GM21381 (cell line): ENCODE measurements at regions not wholly inside any gene's neighbourhood (a gene's known extent, or its start where the extent isn't known, plus 50 kb on each side); places are given as distances from the start of the nearest gene placed in this dataset.

Experiments used
- ATAC-seq: cut with Tn5 transposase; IDR thresholded peaks from one replicate; pipeline ENCODE4 v1.9.1; 2021; ENCODE audit warnings: mild to moderate bottlenecking, moderate library complexity; ENCODE audit not compliant: unreplicated experiment

DNA sequence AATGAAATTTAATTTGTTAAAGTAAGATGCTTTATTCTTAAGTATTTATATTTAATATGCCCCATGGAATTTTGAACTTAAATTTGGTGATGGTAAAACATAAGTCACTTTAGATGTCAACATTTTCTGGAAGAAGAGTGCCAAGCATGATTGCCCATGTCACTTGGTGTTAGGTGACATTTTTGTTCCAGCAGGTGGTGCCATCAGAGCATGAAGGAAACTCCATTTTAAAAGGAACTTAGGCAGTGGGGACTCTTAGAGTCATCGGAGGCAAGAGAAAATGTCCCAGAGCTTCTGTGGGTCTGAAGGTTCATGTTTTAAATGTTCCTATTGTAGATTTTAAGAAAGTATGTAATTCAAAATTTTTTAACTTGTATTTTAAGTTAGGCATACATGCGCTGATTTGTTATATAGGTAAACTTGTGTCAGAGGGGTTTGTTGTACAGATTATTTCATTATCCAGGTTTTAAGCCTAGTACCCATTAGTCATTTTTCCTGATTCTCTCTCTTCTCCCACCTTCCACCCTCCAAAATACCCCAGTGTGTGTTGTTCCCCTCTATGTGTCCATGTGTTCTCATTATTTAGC lies 789.3 kb downstream of the SEMA5A start:
- no peak for ATAC-seq

DNA sequence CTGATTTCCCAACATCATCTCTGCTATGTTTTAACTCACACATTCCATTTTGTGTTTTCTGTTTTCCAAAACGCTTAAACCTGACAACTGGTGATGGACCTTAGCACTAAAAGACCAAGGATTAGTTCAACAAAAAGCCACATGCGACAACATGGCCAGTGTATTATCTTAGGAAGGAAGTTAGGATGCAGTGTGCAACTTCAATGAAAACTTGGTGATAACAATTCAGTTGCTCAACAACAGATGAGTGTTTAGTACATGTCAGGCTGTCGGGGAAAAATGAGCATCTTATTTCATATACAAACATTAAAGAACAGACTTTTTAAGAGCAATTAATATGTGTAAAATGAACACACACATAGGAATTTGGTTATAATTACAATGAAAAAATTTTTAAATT lies 780.0 kb downstream of the SEMA5A start:
- ATAC-seq: no peak

DNA sequence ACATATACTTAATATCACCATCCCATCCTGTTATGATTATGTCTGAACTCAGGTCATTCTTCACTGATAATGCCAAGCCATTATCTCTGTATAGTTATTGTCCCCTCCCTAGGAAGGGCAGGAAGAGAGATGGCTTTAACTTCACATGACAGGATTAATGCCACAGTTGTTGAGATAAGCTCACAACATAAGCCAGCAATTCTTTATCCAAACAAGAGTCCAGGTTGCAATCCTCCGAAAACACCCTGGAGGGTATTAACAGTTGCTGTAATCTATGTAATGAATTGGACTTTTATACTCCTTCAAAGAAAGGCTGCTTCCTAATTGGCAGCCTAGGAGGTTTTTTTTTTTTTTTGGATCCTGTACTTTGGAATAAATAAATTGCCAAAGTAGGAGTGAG lies 779.4 kb downstream of the SEMA5A start:
- no peak for ATAC-seq

DNA sequence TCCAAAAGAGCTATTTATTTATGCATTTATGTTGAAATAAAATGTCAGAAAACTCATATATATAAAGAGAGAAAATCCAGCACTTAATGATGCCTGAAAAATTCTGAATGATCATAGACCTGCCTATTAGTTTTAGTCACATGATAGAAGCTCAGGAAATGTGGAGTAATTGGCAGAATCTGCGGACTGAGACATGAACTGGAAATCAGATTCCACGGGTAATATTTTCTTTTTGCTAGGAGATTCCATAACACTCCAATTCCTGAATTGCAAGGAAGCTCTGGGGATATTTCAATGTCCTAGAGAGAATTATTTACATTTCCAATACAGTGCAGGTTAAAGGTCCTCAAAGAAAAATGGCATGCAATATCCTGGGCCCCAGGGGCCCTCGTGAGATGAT lies 778.8 kb downstream of the SEMA5A start:
- ATAC-seq: no peak

DNA sequence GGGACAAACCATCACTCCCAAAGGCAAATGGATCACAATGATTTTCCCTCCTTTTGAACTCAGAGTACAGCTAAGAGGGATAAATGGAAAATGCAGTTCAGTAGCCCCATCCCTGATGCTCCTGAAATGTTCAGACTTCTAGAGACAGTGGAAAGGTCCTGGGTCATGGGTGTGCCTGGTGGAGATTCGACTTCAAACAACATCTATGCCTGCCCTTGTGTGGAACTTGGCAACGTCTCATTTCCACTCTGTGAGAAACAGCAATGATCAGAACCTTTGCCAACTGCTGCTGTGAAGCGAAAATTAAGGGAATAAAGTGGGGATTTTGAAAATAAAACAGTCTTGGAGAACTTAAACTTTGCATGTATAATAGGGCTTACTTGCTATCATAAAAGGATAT lies 778.1 kb downstream of the SEMA5A start:
- ATAC-seq: no peak

DNA sequence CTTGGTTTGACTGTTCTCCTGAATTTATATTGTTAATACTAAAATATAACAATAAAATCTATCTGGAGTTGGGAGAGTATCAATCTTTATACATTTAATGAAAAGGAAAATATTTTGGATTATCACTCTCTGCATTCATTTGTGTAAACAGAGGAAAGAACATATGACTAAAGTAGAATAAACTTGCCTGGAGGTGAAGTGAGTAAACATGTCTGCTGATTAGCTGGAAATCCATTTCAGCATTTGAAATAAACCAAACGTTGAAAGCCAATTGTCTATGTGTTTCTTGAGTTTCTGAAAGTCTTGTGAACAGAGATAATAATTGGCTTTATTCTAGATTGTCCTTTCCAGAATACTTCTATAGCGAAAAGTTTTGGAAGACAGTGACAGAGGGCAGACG lies 776.2 kb downstream of the SEMA5A start:
- no peak for ATAC-seq

DNA sequence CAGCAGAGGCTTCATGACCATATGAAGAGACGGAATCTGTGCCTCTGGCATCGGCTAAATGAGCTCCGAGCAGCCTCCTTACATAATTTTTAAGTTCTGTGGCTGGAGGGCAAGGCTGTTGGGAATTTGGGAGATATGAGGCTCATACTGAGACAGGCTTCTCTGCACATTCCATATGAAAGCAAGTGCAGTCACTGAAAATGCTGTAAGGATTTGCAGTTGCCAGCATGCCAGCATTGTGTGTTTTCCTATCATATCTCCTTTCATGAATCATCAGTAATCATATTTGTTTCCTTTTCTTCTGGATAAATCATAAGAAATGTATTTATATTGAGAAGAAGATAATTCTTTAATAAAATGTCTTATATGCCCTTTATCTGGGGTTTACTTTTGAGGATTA lies 775.4 kb downstream of the SEMA5A start:
- ATAC-seq: no peak

DNA sequence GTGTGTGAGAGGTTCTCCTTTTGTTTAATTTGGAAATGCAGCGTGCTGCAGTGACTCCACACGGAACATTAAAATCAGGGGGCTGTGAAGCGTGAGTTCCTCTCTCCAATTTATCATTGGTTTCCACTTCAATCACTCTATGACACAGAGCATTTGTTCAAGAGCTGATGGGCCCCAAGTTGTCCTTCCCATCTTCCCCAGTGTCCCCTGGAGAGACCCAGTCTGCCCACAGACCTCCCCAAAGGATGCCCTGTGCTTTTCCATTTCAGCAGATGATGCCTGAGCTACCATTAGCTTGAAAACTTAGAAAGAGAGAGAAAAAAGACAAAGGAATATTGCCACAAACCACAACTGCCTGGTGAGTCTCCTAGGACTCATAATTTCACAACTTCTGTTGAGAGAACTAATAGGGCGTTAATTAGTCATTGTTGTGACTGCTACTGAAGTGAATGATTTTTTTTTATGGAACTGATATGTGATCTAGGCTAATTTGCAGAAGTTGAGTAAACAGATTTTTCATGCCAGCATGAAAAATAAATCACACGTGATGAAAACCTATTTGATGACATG lies 772.7 kb downstream of the SEMA5A start:
- ATAC-seq: no peak

DNA sequence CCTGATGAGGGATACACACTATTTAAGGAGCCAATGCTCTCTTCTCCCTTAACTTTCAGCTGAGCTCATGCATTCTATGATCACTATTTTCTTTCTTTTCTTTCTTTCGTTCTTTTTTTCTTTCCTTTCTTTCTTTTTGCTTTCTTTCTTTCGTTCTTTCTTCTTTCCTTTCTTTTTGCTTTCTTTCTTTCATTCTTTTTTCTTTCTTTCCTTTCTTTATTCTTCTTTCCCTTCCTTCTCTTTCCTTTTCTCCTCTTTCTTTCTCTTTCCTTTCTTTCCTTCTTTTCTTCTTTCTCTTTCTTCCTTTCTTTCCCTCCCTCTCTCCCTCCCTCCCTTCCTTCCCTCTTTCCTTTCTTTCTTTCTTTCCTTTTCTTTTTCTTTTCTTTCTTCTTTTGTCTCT lies 761.2 kb downstream of the SEMA5A start:
- no peak for ATAC-seq

DNA sequence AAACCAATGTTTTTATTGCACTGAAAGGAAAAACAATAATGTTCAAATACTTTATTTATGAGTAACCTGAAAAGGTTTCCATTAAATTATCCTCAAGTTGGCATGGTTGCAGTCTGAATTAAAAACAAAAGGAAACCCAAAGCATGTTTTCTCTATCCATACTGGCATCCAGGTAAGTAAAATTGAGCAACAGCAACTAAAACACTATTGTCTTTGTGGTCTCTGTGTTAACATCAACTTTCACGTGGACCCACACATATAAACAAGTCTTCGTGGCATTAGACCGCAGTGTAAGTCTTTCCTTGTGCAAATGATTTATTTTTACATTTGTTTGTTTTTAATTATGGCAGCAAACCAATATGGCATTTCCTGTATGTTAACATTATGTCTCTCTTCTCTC lies 757.6 kb downstream of the SEMA5A start:
- no peak for ATAC-seq

DNA sequence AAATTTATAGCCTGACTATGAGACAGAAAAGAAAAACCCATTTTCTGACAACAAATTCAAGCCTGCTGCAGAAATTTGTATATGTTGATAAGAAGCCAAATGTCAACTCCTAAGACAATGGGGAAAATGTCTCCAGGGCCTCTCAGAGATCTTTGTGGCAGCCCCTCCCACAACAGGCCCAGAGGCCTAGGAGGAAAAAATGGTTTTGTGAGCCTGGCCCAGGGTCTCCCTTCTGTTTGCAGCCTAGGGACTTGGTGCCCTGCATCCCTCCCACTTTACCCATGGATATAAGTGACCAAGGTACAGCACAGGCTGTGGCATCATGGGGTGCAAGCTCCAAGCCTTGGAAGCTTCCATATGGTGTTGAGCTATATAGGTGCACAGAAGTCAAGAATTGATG lies 740.2 kb downstream of the SEMA5A start:
- no peak for ATAC-seq

DNA sequence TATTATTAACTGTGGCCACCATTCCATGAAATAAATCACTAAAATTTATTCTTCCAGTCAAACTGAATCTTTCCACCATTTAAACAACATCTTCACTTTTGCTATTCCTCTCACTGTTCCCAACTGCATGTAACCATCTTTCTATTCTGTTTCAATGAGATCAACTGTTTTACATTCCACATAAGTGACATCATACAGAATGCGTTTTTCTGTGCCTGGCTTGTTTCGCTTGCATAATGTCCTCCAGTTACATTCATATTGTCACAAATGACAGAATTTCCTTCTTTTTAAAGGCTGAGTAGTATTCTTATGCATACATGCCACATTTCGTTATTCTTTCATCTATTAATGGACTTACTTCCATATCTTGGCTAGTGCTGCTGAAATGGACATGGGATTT lies 738.2 kb downstream of the SEMA5A start:
- ATAC-seq: no peak

DNA sequence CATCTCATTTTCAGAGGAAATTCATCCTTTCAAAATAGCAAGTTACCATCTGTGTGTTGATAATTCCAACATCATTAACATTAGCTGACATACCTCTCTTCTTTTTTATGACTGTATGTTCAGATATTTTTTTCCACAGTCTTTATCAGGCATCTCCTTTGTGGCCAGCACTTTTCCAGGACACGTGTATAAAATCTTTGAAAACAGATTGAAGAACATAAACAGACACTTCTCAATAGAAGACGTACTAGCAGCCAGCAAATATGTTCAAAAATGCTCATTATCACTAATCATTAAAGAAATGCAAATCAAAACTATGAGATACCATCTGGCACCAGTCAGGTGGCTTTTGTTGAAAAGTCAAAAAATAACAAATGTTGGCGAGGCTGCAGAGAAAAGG lies 734.3 kb downstream of the SEMA5A start:
- ATAC-seq: no peak

DNA sequence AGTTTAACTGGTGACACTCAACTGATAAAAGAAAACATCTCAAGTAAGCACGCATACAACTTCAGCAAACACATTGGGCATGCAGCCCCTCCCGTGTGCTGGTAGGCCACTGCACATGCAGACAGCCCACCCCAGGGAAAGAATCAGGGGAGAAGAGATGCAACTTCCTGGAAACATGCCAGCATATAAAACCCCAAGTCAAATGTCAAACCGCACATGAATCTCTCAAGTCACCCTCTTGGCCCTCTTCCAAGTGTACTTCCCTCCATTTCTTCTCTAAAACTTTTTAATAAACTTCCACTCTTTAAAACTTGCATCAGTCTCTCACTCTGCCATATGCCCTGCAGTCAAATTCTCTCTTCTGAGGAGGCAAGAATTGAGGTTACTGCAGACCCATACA lies 732.7 kb downstream of the SEMA5A start:
- no peak for ATAC-seq

DNA sequence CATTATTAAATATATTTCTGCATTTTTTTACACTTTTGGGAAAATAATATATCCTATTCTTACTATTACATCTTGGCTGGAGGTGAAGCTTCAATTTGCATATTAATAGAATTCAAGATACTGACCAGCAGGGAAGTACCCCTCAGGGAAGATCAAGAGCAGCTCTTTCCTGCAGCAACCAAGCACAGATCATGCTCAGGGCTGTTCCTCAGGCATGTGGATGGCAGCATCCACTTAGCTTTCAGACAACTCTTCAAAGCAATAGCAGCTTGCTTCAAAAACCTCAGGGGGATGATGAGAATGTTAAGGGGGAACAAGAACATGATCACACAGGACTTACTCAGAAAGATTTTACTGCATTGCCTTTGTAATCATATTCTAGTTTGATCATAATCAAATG lies 731.8 kb downstream of the SEMA5A start:
- ATAC-seq: no peak

DNA sequence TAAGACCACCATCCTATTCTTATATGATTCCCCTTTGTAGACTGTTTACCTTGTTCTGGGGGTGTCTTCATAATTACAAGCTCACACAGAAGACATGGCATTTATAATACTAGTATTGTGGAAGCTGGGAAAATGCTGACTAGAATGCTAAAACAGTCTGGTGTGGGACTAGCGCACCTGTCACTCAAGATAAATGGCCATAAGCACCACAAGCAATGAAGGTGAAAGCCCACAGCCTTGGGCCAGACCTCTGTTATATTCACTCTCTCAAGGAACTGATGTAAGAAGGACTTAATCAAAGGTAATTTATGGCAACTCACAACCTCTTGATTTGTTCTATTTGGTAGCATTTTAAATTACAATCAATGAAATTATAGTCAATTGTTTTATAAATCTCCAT lies 721.5 kb downstream of the SEMA5A start:
- ATAC-seq: no peak

DNA sequence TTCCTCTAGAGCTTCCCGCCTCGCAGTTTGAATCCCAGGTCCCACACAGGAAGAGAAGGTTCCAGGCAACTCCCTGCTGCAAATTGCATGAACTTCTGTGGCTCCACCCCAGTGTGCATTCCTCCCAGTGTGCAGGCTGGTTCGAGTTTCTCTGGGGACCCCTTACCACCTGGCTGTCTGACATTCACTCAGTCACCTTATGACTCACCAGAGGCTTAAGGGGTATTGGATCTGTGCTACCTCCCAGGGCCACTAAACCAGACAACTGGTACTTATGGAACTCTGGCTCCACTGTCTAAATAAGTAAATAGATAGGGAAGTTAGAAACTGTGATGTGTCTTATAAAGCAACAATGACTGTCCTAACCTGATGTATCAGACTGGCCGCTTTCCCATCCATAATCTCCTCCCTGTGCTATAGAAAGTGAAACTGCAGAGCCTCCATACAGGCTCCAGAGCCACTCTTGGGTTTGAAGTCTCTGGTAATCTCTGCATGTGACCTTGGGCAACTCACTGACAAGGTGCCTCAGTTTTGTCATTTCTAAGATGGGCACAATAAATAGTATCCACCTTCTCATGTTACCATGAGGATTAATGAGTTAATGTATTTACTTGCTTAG lies 720.6 kb downstream of the SEMA5A start:
- ATAC-seq: no peak

DNA sequence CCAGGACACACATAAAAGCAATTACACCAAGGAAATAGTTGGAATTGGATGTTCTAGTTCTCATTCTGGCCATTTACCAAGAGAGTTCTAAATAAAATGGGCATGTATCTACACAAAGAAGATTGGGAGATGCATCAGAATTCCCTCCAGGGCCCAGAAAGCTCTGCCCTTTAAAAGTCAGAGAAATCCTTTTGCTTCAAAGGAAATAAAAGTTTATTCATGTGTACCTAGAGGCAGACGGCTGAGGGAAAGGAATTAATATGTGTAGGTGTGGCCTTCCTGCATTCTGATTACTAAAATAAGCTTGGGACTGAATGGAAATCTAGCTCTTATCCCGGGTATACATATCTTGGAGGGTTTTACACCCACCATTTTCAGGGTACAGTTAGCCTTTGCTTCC lies 719.4 kb downstream of the SEMA5A start:
- ATAC-seq: no peak

DNA sequence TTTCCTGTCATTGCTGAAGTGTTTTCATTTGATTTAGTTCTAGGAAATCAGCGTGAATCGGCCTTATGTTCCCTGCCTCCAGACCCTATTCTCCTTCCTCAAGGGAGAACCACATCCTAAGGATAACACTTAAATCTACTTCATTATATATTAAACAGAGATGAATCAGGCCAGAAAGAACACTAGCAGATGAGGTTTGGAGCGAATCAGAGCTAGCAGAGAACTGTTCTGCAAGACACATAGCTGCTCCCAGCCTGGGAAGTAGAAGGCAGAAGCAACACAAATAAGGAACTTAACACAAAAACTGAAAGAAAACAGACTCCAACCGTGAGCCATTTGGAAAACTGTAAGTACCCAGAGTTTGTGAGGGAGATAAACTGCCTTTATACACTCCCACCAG lies 718.2 kb downstream of the SEMA5A start:
- no peak for ATAC-seq

DNA sequence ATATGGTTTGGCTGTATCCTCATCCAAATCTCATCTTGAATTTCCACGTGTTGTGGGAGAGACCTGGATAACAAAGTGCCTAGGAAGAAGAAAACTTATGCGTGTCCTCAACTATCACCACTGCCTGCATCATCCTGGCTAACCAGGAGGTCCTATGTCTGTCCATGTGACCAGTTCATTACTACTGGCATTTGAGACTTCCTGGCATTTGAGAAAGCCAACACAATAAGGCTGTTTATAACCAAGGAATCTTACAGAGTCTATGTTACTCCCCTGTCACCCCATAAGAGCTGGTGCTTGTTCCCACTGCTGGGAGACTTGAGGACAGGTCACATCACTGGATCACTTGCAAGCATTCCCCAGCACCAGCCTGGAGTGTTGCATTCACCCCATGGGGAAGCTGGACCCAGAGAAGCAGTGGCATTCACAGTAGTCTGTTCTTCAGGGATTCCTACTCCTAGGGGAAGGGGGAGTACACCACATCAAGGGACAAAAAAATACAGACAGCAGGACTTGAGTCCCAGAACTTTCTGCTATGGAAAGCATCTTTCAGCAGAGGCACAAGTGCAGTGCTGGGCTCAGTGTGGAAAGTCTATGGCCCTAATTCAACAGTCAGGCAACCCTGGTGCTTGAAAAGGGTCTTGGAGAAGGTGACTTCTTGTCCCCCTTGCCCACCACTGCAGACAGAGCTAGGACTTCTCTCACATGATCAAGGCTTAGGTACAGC lies 717.1 kb downstream of the SEMA5A start:
- no peak for ATAC-seq

DNA sequence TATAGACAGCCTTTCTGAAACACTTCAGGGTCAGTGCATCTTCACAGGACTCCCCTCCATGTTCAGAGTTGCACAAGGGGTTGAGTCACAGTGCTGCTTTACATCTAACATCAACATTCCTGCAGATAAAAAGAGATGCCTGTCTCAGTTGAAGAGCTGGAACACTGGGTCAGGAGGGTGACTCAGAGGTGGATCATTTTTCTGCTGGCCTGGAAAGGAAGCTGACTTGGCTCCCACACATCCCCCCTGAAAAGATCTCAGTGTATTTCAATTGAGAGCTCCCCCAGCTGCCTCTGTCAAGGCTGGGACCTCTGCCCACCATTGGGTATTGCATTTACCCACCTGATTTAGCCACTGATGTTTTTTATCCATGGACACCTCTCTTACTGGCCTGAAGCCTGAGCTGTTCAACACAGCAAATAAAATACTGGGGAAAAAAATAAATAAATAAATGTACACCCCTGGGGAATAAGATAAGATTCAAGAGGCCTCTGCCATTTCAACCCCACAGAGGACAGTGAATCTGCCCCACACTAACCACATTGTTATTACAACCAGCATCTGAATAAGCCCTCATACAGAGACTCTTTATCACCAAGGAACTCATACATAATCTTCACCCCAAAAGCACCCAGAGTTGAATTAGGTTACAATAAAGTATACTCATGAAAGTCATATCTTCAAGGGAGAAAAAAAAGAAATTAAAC lies 716.4 kb downstream of the SEMA5A start:
- ATAC-seq: no peak

DNA sequence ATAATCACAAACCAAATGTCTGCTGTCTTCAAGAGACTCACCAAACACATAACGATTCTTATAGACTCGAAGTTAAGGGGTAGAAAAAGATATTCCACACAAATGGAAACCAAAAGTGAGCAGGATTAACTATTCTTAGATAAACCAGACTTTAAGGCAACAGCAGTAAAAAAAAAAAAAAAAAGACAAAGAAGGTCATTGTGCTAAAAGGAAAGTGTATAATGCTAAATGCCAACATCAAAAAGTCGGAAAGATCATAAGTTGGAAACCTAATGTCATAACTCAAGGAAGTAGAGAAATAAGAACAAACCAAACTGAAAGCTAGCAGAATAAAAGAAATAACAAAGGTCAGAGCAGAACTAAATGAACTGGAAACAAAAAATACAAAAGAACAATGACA lies 714.6 kb downstream of the SEMA5A start:
- no peak for ATAC-seq
